ENCODE measurements at regions not wholly inside any gene's neighbourhood (a gene's known extent, or its start where the extent isn't known, plus 50 kb on each side); places are given as distances from the start of the nearest gene placed in this dataset.

GRCh38 chr5:115723220-115723619 lies 93.2 kb downstream of the CDO1 start:
- no peak for TF ChIP-seq CTCF (IDR thresholded peaks at IDR 0.05)
- TF ChIP-seq POLR2A (IDR thresholded peaks at IDR 0.05) = no peak

Data from heart left ventricle (tissue), 13 donors.